ENCODE measurements at regions not wholly inside any gene's neighbourhood (a gene's known extent, or its start where the extent isn't known, plus 50 kb on each side); places are given as distances from the start of the nearest gene placed in this dataset.

DNA sequence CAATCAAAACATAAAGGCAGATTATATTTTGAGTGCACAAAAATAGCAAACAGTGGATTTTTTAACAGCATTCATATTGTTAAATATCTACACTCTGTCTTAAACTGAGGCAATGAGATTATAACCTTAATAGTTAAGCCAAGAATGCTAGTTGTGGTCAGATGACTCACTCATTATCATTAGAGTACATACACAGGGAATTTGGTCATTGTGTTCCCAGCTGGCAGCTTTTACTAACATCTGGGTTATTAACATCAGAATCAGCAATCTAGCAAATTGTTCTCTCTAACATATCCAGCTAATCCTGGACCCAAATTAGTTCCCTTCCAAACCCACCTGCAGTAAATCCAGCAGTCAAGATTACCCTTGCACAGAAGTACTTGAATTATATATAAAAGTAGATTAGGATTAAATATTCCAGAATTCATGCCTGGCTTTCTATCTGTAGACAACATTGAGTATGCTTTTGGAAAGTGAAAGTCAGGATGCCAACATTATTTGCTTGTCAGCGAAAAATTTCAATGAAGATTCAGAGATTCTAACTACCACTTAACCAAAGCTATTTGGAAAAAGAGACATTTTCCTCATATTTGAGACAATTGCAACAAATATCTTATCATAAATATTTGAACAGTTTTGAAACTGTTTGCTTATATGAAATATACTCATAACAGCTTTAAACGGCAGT is 1035.6 kb upstream of the PHF14 start:
- TF ChIP-seq EP300 (IDR thresholded peaks at IDR 0.05; ENCODE audit: borderline replicate concordance) (no peak), TAF1 (IDR thresholded peaks at IDR 0.05; ENCODE audit: low read depth) (no peak), CREB1 (IDR thresholded peaks at IDR 0.05; ENCODE audit: low read depth) (no peak), CEBPB (IDR thresholded peaks at IDR 0.05) (no peak), EGR1 (IDR thresholded peaks at IDR 0.05) (no peak), ZBTB7A (IDR thresholded peaks at IDR 0.05; ENCODE audit: low read depth) (no peak)
- TF ChIP-seq, protein P1, sequence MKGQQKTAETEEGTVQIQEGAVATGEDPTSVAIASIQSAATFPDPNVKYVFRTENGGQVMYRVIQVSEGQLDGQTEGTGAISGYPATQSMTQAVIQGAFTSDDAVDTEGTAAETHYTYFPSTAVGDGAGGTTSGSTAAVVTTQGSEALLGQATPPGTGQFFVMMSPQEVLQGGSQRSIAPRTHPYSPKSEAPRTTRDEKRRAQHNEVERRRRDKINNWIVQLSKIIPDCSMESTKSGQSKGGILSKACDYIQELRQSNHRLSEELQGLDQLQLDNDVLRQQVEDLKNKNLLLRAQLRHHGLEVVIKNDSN (IDR thresholded peaks at IDR 0.05) = no peak

Data from Ishikawa (cell line).